HG02642 (cell line): ENCODE measurements at regions not wholly inside any gene's neighbourhood (a gene's known extent, or its start where the extent isn't known, plus 50 kb on each side); places are given as distances from the start of the nearest gene placed in this dataset.

Source experiments
- ATAC-seq: cut with Tn5 transposase; IDR thresholded peaks from one replicate; pipeline ENCODE4 v1.9.1; 2021; ENCODE audit warnings: mild to moderate bottlenecking; ENCODE audit not compliant: unreplicated experiment, poor library complexity

DNA sequence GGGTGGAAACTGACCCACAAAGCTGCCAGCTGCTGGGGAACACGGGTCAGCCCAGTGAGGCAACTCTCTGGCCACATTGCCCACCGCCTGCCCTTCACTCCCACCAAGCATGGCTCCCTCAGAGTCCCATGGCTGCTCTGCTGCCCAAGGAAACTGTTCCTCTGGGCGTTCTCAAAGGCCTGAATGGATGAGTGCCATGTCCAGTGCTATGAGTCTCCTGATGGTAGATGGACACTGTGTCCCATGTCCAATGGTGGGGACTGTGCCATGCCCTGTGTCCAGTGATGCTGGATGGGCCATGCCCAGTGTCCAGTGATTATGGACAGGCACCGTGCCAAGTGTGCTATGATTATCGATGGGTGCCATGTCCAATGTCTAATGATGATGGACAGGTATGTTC lies 88.8 kb downstream of the ANKRD10 start:
- ATAC-seq: no peak

DNA sequence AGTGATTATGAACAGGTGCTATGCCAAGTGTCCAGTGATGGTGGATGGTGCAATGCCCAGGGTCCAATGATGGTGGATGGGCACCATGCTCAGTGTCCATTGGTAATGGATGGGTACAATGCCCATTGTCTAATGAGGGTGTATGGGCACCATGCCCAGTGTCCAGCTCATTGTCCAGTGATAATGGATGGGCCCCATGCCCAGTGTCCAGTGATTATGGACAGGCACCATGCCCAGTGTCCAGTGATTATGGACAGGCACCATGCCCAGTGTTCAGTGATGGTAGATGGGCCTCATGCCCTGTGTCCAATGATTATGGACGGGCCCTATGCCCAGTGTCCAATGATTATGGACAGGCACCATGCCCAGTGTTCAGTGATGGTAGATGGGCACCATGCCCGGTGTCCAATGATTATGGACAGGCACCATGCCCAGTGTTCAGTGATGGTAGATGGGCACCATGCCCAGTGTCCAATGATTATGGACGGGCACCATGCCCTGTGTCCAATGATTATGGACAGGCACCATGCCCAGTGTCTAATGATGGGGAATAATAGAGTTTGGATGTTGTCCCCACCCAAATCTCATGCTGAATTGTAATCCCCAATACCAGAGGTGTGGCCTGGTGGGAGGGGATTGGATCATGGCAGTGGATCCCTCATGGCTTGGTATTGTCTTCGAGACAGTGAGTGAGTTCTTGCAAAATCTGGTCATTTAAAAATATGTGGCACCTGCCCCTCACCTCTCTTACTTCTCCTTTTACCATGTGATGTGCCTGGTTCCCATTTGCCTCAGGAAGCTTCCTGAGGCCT lies 87.8 kb downstream of the ANKRD10 start:
- no peak for ATAC-seq
